ENCODE measurements at regions not wholly inside any gene's neighbourhood (a gene's known extent, or its start where the extent isn't known, plus 50 kb on each side); places are given as distances from the start of the nearest gene placed in this dataset.
"Not testable (repeated sequence)": the region's sequence is repeated elsewhere in the genome, so short reads cannot be mapped to it uniquely, and the experiment has no call there.

- DNase-seq (ENCODE audit: low spot score) (no peak), ATAC-seq (ENCODE audit: low FRiP score) (no peak)
- TF ChIP-seq CTCF (IDR thresholded peaks at IDR 0.05), result no peak
These were observed 603.7 kb upstream of the CAMK1G start for GRCh38 chr1:208979776-208980175.

- ATAC-seq (ENCODE audit: low FRiP score), result no peak
- TF ChIP-seq CTCF (IDR thresholded peaks at IDR 0.05), result no peak
- DNase-seq (ENCODE audit: low spot score), result no peak
These were observed 602.9 kb upstream of the CAMK1G start for GRCh38 chr1:208980605-208981004.

- DNase-seq (ENCODE audit: low spot score) (no peak), ATAC-seq (ENCODE audit: low FRiP score) (no peak)
- TF ChIP-seq CTCF (IDR thresholded peaks at IDR 0.05), result no peak
These were observed 598.3 kb upstream of the CAMK1G start for GRCh38 chr1:208985231-208985630.

- DNase-seq (ENCODE audit: low spot score) (no peak), ATAC-seq (ENCODE audit: low FRiP score) (peak; percentile 85)
- no peak for TF ChIP-seq CTCF (IDR thresholded peaks at IDR 0.05)
These were observed 594.7 kb upstream of the CAMK1G start for GRCh38 chr1:208988811-208989222.

- no peak for TF ChIP-seq CTCF (IDR thresholded peaks at IDR 0.05)
- DNase-seq (ENCODE audit: low spot score) (no peak), ATAC-seq (ENCODE audit: low FRiP score) (no peak)
These were observed 593.1 kb upstream of the CAMK1G start for GRCh38 chr1:208990456-208990855.

GRCh38 chr1:208997053-208997452 lies 586.5 kb upstream of the CAMK1G start:
- ATAC-seq (ENCODE audit: low FRiP score); DNase-seq (ENCODE audit: low spot score): not testable (repeated sequence)

GRCh38 chr1:208997726-208998312 lies 585.7 kb upstream of the CAMK1G start:
- no peak for TF ChIP-seq CTCF (IDR thresholded peaks at IDR 0.05)
- ATAC-seq (ENCODE audit: low FRiP score) (no peak), DNase-seq (ENCODE audit: low spot score) (no peak)

- no peak for DNase-seq (ENCODE audit: low spot score)
- no peak for TF ChIP-seq CTCF (IDR thresholded peaks at IDR 0.05)
- no peak for ATAC-seq (ENCODE audit: low FRiP score)
These were observed 574.9 kb upstream of the CAMK1G start for GRCh38 chr1:209008586-209008985.
